ENCODE measurements at regions not wholly inside any gene's neighbourhood (a gene's known extent, or its start where the extent isn't known, plus 50 kb on each side); places are given as distances from the start of the nearest gene placed in this dataset.

DNA sequence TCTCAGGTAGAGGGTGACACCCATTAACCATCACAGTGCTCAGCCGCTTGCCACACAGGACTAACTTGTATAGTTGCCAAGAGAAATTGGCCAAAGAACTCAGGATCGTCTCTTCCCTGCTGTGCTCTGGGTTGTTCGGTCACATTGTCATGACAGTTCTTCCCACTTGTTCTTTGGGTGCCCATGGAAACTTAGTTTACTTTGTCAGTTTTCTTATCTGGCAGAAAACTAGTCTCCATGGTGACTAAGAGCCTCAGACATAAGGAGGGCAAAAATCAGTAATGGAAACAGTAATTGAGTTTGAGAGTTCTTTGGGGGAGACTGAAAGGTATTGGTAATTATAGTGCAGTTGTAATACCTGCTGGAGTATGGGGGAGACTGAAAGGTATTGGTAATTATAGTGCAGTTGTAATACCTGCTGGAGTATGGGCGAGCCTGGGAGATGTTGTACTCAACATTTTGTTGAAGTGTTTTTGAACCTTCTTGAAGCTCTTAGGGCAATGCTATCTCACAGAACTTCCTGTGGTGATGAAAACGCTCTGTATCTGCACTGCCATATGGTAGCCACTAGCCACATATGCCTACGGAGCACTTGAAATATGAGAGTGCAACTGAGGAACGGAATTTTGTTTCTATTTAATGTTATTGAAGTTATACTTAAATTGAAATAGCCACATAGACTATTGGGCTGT lies 95.2 kb upstream of the HDGFL1 start:
- no peaks in the 10 kb centered on the region for H3K9me3 ChIP-seq
- DNase-seq, result no peak
- H3K4me1 ChIP-seq, result peaks cover 0 to 35% (median 31%) of the 10 kb centered on the region in 4 donors
- WGBS, 2 donors, result 84 to 86% methylated on average over 7 of the region's 7 CpGs
- no peak overlapping the region for H3K27ac ChIP-seq
- no peaks in the 10 kb centered on the region for H3K27me3 ChIP-seq
- intact Hi-C loops (cut with DNase I), result no loop called here
- H3K36me3 ChIP-seq, result no peaks in the 10 kb centered on the region
- TF ChIP-seq POLR2AphosphoS5 (IDR thresholded peaks at IDR 0.05) (no peak), EP300 (IDR thresholded peaks at IDR 0.05) (no peak), POLR2A (IDR thresholded peaks at IDR 0.05) (no peak)
- TF ChIP-seq, protein P1, sequence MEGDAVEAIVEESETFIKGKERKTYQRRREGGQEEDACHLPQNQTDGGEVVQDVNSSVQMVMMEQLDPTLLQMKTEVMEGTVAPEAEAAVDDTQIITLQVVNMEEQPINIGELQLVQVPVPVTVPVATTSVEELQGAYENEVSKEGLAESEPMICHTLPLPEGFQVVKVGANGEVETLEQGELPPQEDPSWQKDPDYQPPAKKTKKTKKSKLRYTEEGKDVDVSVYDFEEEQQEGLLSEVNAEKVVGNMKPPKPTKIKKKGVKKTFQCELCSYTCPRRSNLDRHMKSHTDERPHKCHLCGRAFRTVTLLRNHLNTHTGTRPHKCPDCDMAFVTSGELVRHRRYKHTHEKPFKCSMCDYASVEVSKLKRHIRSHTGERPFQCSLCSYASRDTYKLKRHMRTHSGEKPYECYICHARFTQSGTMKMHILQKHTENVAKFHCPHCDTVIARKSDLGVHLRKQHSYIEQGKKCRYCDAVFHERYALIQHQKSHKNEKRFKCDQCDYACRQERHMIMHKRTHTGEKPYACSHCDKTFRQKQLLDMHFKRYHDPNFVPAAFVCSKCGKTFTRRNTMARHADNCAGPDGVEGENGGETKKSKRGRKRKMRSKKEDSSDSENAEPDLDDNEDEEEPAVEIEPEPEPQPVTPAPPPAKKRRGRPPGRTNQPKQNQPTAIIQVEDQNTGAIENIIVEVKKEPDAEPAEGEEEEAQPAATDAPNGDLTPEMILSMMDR (IDR thresholded peaks at IDR 0.05), result no peak
- no peak overlapping the region for H3K4me3 ChIP-seq

DNA sequence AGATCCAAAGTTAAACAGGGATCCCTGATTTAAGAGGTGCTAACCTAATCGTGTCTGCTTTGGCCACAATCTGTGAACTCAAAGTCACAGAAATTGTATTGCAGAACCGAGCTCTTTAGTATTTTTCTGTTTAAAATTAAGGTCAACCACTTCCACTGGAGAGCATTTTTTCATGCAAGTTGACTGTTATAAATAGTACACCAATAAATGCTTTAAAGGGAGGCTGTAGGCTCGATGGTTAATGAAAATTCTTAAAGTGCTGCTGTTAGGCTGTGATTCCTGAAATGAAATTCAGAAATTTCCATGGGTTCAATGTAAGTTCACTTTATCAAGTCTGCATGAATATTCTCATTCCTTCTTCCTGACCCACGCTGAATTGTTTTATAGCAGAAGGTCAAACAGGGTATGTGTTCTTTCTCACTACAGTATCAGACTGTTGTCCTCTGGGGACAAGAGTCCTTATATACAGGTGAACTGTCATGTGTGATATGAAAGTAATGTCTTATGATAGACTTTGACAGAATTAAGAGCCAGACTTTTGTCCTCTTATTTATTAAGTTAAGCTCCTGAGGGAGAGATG lies 92.5 kb upstream of the HDGFL1 start:
- Histone ChIP-seq H3K27ac (no peak overlapping the region), H3K4me3 (no peak overlapping the region), H3K9me3 (no peaks in the 10 kb centered on the region), H3K4me1 (peaks cover 0 to 19% (median 18%) of the 10 kb centered on the region in 4 donors), H3K27me3 (no peaks in the 10 kb centered on the region), H3K36me3 (no peaks in the 10 kb centered on the region)
- TF ChIP-seq, protein P1 (IDR thresholded peaks at IDR 0.05), result no peak
- TF ChIP-seq POLR2AphosphoS5 (IDR thresholded peaks at IDR 0.05) (no peak), POLR2A (IDR thresholded peaks at IDR 0.05) (no peak), EP300 (IDR thresholded peaks at IDR 0.05) (no peak)
- DNase-seq, result no peak
- 49 to 61% methylated on average over 4 of the region's 4 CpGs for WGBS, 2 donors
- intact Hi-C loops (cut with DNase I), result no loop called here

DNA sequence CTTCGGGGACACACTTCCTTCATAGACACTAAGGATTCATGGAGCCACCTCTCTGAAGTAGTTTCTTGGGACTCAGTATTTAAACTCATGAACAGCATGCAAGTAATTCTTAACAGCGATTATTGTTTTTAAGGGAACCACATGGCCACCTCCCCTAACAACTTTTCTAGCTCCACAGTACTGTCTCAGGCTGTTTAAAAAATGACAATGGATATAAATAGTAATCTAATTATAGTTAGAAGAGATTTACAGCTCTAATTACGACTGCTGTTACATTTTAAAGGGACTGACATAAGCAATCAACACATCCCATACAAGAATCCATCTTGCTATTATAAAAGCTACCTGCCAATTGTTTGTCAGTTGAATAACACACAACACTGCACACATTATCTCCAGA lies 72.1 kb upstream of the HDGFL1 start:
- H3K4me3 ChIP-seq, result no peak overlapping the region
- no peaks in the 10 kb centered on the region for H3K9me3 ChIP-seq
- intact Hi-C loops (cut with DNase I), result no loop called here
- WGBS, 2 donors, result 64 to 72% methylated on average over 3 of the region's 3 CpGs
- TF ChIP-seq POLR2A (IDR thresholded peaks at IDR 0.05) (no peak), EP300 (IDR thresholded peaks at IDR 0.05) (no peak), POLR2AphosphoS5 (IDR thresholded peaks at IDR 0.05) (no peak)
- TF ChIP-seq, protein P1 (IDR thresholded peaks at IDR 0.05), result no peak
- no peak for DNase-seq
- no peaks in the 10 kb centered on the region for H3K27me3 ChIP-seq
- peaks cover 0 to 6% (median 3%) of the 10 kb centered on the region in 4 donors for H3K4me1 ChIP-seq
- H3K27ac ChIP-seq, result no peak overlapping the region
- no peaks in the 10 kb centered on the region for H3K36me3 ChIP-seq

DNA sequence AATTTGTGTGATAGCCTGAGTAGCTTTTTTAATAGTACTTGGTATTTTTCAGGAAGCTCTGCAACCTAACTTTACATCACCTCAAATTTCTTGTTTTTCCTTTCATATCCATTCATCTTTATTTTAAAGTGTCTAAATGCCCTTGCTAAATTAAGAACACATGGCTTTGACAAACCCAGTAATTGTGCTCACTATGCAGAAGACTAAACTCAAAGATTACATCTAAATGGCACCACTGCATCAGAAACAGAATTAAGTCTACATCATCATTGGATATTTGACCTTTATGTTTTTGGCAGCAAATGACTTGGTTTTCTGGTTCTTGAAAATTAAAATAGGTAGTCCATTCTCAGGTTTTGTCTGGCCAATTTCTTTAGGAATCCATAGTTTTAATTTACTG lies 69.6 kb upstream of the HDGFL1 start:
- intact Hi-C loops (cut with DNase I), result no loop called here
- Histone ChIP-seq H3K9me3 (no peaks in the 10 kb centered on the region), H3K27ac (no peak overlapping the region), H3K36me3 (no peaks in the 10 kb centered on the region), H3K4me1 (peaks cover 0 to 13% (median 3%) of the 10 kb centered on the region in 4 donors), H3K4me3 (no peak overlapping the region), H3K27me3 (no peaks in the 10 kb centered on the region)
- TF ChIP-seq EP300 (IDR thresholded peaks at IDR 0.05) (no peak), POLR2A (IDR thresholded peaks at IDR 0.05) (no peak), POLR2AphosphoS5 (IDR thresholded peaks at IDR 0.05) (no peak)
- TF ChIP-seq, protein P1 (IDR thresholded peaks at IDR 0.05), result no peak
- DNase-seq, result no peak

All from sigmoid colon (tissue), 6 donors.